Mucosa of stomach (tissue), 1 donor: ENCODE measurements at regions not wholly inside any gene's neighbourhood (a gene's known extent, or its start where the extent isn't known, plus 50 kb on each side); places are given as distances from the start of the nearest gene placed in this dataset.
"Not testable (repeated sequence)": the region's sequence is repeated elsewhere in the genome, so short reads cannot be mapped to it uniquely, and the experiment has no call there.

Experiments
- H3K27me3 ChIP-seq: one replicate; pipeline ENCODE4 v1.7.0; 2013; ENCODE audit warnings: mild to moderate bottlenecking, low read length; ENCODE audit not compliant: control insufficient read depth, insufficient read depth
- H3K36me3 ChIP-seq: one replicate; pipeline ENCODE4 v1.7.0; 2013; ENCODE audit warnings: low read length; ENCODE audit not compliant: control insufficient read depth, insufficient read depth
- H3K4me1 ChIP-seq: one replicate; pipeline ENCODE4 v1.7.0; 2013; ENCODE audit warnings: mild to moderate bottlenecking, low read length; ENCODE audit not compliant: control insufficient read depth, insufficient read depth
- H3K4me3 ChIP-seq: one replicate; pipeline ENCODE4 v1.7.0; 2013; ENCODE audit warnings: low read length
- H3K9ac ChIP-seq: one replicate; pipeline ENCODE4 v1.7.0; 2013; ENCODE audit warnings: mild to moderate bottlenecking, low read length, moderate library complexity
- H3K9me3 ChIP-seq: one replicate; pipeline ENCODE4 v1.7.0; 2013; ENCODE audit warnings: mild to moderate bottlenecking, low read length, moderate library complexity; ENCODE audit not compliant: control insufficient read depth
- donor health status: Pancreatic carcinoma.

- Histone ChIP-seq H3K36me3 (no peaks in the 10 kb centered on the region), H3K27me3 (no peaks in the 10 kb centered on the region), H3K4me3 (no peak overlapping the region), H3K9me3 (no peaks in the 10 kb centered on the region), H3K4me1 (no peaks in the 10 kb centered on the region), H3K9ac (no peak overlapping the region)
Observed at GRCh38 chr1:73676186-73676585, 521.8 kb downstream of the LRRIQ3 start.

DNA sequence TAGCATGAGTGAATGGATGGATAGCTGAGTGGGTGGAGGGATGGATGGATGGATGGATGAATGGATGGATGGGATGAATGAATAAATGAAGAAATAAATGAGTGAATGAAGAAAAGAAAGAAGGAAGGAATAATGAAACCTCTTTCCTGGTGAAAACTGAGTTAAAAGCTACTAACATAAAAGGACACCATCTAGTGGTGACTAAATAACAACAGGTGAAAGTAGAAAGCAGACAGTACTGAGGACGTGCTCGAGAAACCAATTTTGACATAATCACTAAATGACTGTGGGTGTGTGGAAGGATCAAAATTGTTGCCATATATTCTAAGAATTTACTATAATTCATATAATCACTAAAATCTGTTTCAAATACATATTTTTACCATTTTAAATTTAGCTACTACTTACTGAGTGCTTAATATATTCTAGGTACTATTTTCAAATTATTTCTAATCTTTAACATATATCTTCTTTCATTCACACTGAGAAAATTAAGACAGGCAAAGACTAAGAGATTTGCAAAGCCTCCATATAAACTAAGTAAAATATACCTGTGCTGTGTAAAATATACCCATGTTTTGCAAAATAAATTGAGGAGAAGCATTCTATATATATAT, 522.9 kb downstream of the LRRIQ3 start:
- no peaks in the 10 kb centered on the region for H3K27me3 ChIP-seq
- no peaks in the 10 kb centered on the region for H3K9me3 ChIP-seq
- H3K36me3 ChIP-seq: no peaks in the 10 kb centered on the region
- H3K9ac ChIP-seq: peak overlapping the region; percentile 7
- no peaks in the 10 kb centered on the region for H3K4me1 ChIP-seq
- H3K4me3 ChIP-seq: no peak overlapping the region

- no peaks in the 10 kb centered on the region for H3K27me3 ChIP-seq
- H3K9ac ChIP-seq: no peak overlapping the region
- no peak overlapping the region for H3K4me3 ChIP-seq
- no peaks in the 10 kb centered on the region for H3K36me3 ChIP-seq
- no peaks in the 10 kb centered on the region for H3K9me3 ChIP-seq
- no peaks in the 10 kb centered on the region for H3K4me1 ChIP-seq
Observed at GRCh38 chr1:73673971-73674370, 524.0 kb downstream of the LRRIQ3 start.

- Histone ChIP-seq H3K27me3 (no peaks in the 10 kb centered on the region), H3K4me3 (no peak overlapping the region), H3K36me3 (no peaks in the 10 kb centered on the region), H3K9me3 (no peaks in the 10 kb centered on the region), H3K4me1 (no peaks in the 10 kb centered on the region), H3K9ac (no peak overlapping the region)
Observed at GRCh38 chr1:73671530-73671929, 526.4 kb downstream of the LRRIQ3 start.

DNA sequence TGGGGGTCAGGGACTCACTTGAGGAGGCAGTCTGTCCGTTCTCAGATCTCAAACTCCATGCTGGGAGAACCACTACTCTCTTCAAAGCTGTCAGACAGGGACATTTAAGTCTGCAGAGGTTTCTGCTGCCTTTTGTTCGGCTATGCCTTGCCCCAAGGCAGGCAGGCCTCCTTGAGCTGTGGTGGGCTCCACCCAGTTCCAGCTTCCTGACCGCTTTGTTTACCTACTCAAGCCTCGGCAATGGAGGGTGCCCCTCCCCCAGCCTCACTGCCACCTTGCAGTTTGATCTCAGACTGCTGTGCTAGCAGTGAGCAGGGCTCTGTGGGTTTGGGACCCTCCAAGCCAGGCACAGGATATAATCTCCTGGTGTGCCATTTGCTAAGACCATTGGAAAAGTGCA, 530.0 kb downstream of the LRRIQ3 start:
- H3K9ac ChIP-seq, H3K4me1 ChIP-seq, H3K36me3 ChIP-seq, H3K4me3 ChIP-seq, H3K27me3 ChIP-seq, H3K9me3 ChIP-seq: not testable (repeated sequence)

GRCh38 chr1:73662526-73662925, 535.5 kb downstream of the LRRIQ3 start:
- H3K27me3 ChIP-seq: no peaks in the 10 kb centered on the region
- H3K4me3 ChIP-seq: no peak overlapping the region
- no peaks in the 10 kb centered on the region for H3K36me3 ChIP-seq
- H3K4me1 ChIP-seq: no peaks in the 10 kb centered on the region
- H3K9ac ChIP-seq: no peak overlapping the region
- H3K9me3 ChIP-seq: no peaks in the 10 kb centered on the region

DNA sequence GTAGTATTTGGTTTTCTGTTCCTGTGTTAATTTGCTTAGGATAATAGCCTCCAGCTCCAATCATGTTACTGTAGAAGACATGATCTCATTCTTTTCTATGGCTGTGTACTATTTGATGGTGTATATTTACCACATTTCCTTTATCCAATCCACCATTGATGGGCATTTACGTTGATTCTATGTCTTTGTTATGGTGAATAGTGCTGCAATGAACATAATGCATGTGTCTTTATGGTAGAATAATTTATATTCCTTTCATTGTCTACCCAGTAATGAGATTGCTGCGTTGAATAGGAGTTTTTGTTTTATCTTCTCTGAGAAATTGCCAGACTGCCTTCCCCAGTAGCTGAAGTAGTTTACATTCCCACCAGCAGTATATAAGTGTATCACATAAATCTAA, 538.8 kb downstream of the LRRIQ3 start:
- Histone ChIP-seq H3K27me3 (no peaks in the 10 kb centered on the region), H3K4me1 (no peaks in the 10 kb centered on the region), H3K9ac (no peak overlapping the region), H3K36me3 (no peaks in the 10 kb centered on the region), H3K9me3 (no peaks in the 10 kb centered on the region), H3K4me3 (no peak overlapping the region)

GRCh38 chr1:73654714-73655113, 543.3 kb downstream of the LRRIQ3 start:
- H3K4me1 ChIP-seq: no peaks in the 10 kb centered on the region
- no peaks in the 10 kb centered on the region for H3K27me3 ChIP-seq
- no peak overlapping the region for H3K4me3 ChIP-seq
- H3K9me3 ChIP-seq: no peaks in the 10 kb centered on the region
- H3K9ac ChIP-seq: no peak overlapping the region
- no peaks in the 10 kb centered on the region for H3K36me3 ChIP-seq

GRCh38 chr1:73644198-73644597, 553.8 kb downstream of the LRRIQ3 start:
- no peaks in the 10 kb centered on the region for H3K4me1 ChIP-seq
- H3K9ac ChIP-seq: no peak overlapping the region
- no peaks in the 10 kb centered on the region for H3K36me3 ChIP-seq
- no peak overlapping the region for H3K4me3 ChIP-seq
- no peaks in the 10 kb centered on the region for H3K27me3 ChIP-seq
- no peaks in the 10 kb centered on the region for H3K9me3 ChIP-seq

DNA sequence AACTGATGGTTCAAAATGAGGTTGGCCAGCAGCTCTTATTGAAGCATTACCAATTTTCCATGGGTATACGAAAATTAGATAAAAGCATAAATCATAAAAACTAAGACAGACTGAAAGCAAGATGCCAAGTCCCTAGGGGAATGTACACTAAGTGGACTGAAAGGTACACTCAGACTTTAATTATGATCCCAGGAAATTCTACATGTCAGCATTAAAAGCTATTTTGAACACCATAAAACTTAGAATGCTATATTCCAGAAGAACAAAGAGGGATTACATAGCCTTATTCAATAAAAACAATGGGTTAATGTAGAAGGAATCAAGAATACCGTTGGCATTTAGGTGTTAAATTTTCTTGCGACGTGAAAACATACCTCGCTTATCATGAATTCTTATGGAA, 558.5 kb downstream of the LRRIQ3 start:
- H3K4me3 ChIP-seq: no peak overlapping the region
- H3K9me3 ChIP-seq: no peaks in the 10 kb centered on the region
- H3K4me1 ChIP-seq: no peaks in the 10 kb centered on the region
- H3K27me3 ChIP-seq: no peaks in the 10 kb centered on the region
- H3K36me3 ChIP-seq: no peaks in the 10 kb centered on the region
- H3K9ac ChIP-seq: no peak overlapping the region

GRCh38 chr1:73637264-73637663, 560.7 kb downstream of the LRRIQ3 start:
- Histone ChIP-seq H3K4me1 (no peaks in the 10 kb centered on the region), H3K27me3 (no peaks in the 10 kb centered on the region), H3K36me3 (no peaks in the 10 kb centered on the region), H3K9ac (no peak overlapping the region), H3K4me3 (no peak overlapping the region), H3K9me3 (no peaks in the 10 kb centered on the region)

- H3K9me3 ChIP-seq: no peaks in the 10 kb centered on the region
- no peaks in the 10 kb centered on the region for H3K27me3 ChIP-seq
- H3K9ac ChIP-seq: no peak overlapping the region
- no peaks in the 10 kb centered on the region for H3K36me3 ChIP-seq
- no peak overlapping the region for H3K4me3 ChIP-seq
- no peaks in the 10 kb centered on the region for H3K4me1 ChIP-seq
Observed at GRCh38 chr1:73635021-73635420, 563.0 kb downstream of the LRRIQ3 start.

DNA sequence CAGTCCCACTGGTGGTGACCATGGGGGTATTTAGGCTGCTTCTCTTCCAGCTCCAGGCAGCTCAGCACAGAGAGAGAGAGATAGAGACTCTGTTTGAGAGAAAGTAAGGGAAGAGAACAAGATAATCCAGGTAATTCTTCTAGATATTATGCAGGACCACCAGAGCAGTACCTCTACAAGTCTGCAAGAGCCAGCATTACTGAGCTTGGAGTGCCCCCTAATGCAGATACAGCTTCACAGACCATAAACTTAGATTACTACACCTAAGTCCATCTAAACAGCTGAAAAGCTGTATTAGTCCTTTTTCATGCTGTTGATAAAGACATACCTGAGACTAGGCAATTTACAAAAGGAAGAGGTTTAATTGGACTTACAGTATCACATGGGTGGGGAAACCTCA, 570.3 kb downstream of the LRRIQ3 start:
- H3K27me3 ChIP-seq: no peaks in the 10 kb centered on the region
- H3K4me1 ChIP-seq: no peaks in the 10 kb centered on the region
- H3K36me3 ChIP-seq: no peaks in the 10 kb centered on the region
- no peak overlapping the region for H3K9ac ChIP-seq
- H3K9me3 ChIP-seq: no peaks in the 10 kb centered on the region
- H3K4me3 ChIP-seq: no peak overlapping the region
